Liver (tissue), 8 donors: ENCODE measurements at regions not wholly inside any gene's neighbourhood (a gene's known extent, or its start where the extent isn't known, plus 50 kb on each side); places are given as distances from the start of the nearest gene placed in this dataset.

Source experiments
- DNase-seq: peaks from one replicate; pipeline ENCODE4 v3.0.0-alpha.2; 2017; ENCODE audit warnings: low spot score
- H3K27ac ChIP-seq, 2 donors: one replicate each; pipeline ENCODE4 v1.7.0; 2013; ENCODE audit warnings: inconsistent platforms in 2 of 2, low read length in 2 of 2, control low read depth in 1 of 2, low read depth in 1 of 2, mild to moderate bottlenecking in 1 of 2
- H3K27me3 ChIP-seq, 4 donors: one replicate each; pipeline versions ENCODE4 v1.6.1 to v1.7.0; 2013; ENCODE audit warnings: low read length in 3 of 4, inconsistent platforms in 1 of 4, mild to moderate bottlenecking in 1 of 4, moderate library complexity in 1 of 4; ENCODE audit not compliant: control insufficient read depth in 4 of 4, insufficient read depth in 4 of 4
- H3K36me3 ChIP-seq, 4 donors: one replicate each; pipeline versions ENCODE4 v1.6.1 to v1.7.0; 2013; ENCODE audit warnings: low read length in 3 of 4, mild to moderate bottlenecking in 3 of 4, low read depth in 1 of 4, moderate library complexity in 1 of 4; ENCODE audit not compliant: control insufficient read depth in 4 of 4, insufficient read depth in 3 of 4
- H3K4me1 ChIP-seq, 4 donors: one replicate each; pipeline versions ENCODE4 v1.6.1 to v1.7.0; 2013; ENCODE audit warnings: low read length in 3 of 4, mild to moderate bottlenecking in 3 of 4, moderate library complexity in 1 of 4; ENCODE audit not compliant: control insufficient read depth in 4 of 4, insufficient read depth in 4 of 4
- H3K4me3 ChIP-seq, 3 donors: one replicate each; pipeline versions ENCODE4 v1.6.1 to v1.7.0; 2013; ENCODE audit warnings: low read length in 3 of 3, control low read depth in 1 of 3, low read depth in 1 of 3, mild to moderate bottlenecking in 1 of 3
- H3K9ac ChIP-seq, 2 donors: one replicate each; pipeline ENCODE4 v1.7.0; 2013; ENCODE audit warnings: low read length in 2 of 2, mild to moderate bottlenecking in 2 of 2, moderate library complexity in 2 of 2, control low read depth in 1 of 2, low read depth in 1 of 2
- H3K9me3 ChIP-seq, 4 donors: one replicate each; pipeline versions ENCODE4 v1.6.1 to v1.7.0; 2013; ENCODE audit warnings: low read length in 3 of 4; ENCODE audit not compliant: control insufficient read depth in 4 of 4
- EGR1 ChIP-seq, 2 donors: IDR thresholded peaks; 2 replicates each; pipeline ENCODE4 v1.6.1; 2016 to 2018; ENCODE audit warnings: antibody characterized with exemption in 2 of 2, low read depth in 2 of 2
- FOXA1 ChIP-seq: IDR thresholded peaks from 2 replicates; pipeline ENCODE4 v1.6.1; 2016; ENCODE audit warnings: antibody characterized with exemption
- FOXA2 ChIP-seq: IDR thresholded peaks from 2 replicates; pipeline ENCODE4 v1.6.1; 2016; ENCODE audit warnings: antibody characterized with exemption
- GABPA ChIP-seq, 2 donors: IDR thresholded peaks in 1 of 2; conservative IDR thresholded peaks in 1 of 2; 2 replicates each; pipeline ENCODE4 v1.6.1; 2016; ENCODE audit warnings: antibody characterized with exemption in 2 of 2, mild to moderate bottlenecking in 1 of 2, moderate library complexity in 1 of 2
- HNF4A ChIP-seq, 2 donors: conservative IDR thresholded peaks; 2 replicates each; pipeline ENCODE4 v1.6.1; 2016; ENCODE audit warnings: antibody characterized with exemption in 2 of 2, mild to moderate bottlenecking in 2 of 2
- HNF4G ChIP-seq: IDR thresholded peaks from 2 replicates; pipeline ENCODE4 v1.6.1; 2016; ENCODE audit warnings: antibody characterized with exemption
- JUND ChIP-seq, 2 donors: IDR thresholded peaks; 2 replicates each; pipeline ENCODE4 v1.6.1; 2016; ENCODE audit warnings: antibody characterized with exemption in 2 of 2
- NR2F2 ChIP-seq: IDR thresholded peaks from 2 replicates; pipeline ENCODE4 v1.6.1; 2016; ENCODE audit warnings: antibody characterized with exemption
- RAD21 ChIP-seq, 2 donors: IDR thresholded peaks; 2 replicates each; pipeline ENCODE4 v1.6.1; 2016; ENCODE audit warnings: antibody characterized with exemption in 2 of 2, mild to moderate bottlenecking in 2 of 2
- RXRA ChIP-seq, 2 donors: IDR thresholded peaks; 2 replicates each; pipeline ENCODE4 v1.6.1; 2017 to 2018; ENCODE audit warnings: antibody characterized with exemption in 2 of 2, mild to moderate bottlenecking in 1 of 2
- SP1 ChIP-seq: IDR thresholded peaks from 2 replicates; pipeline ENCODE4 v1.6.1; 2018; ENCODE audit warnings: antibody characterized with exemption, mild to moderate bottlenecking
- TAF1 ChIP-seq: conservative IDR thresholded peaks from 2 replicates; pipeline ENCODE4 v1.6.1; 2016; ENCODE audit warnings: antibody characterized with exemption, mild to moderate bottlenecking
- YY1 ChIP-seq: IDR thresholded peaks from 2 replicates; pipeline ENCODE4 v1.6.1; 2016; ENCODE audit warnings: antibody characterized with exemption, mild to moderate bottlenecking
- WGBS: extraction: QIAGEN DNeasy Blood & Tissue Kit; methylation state at CpG from one replicate; pipeline ENCODE4 v1.1.7; 2013; 5-methylcytosine and 5-hydroxymethylcytosine counted together
- TF ChIP-seq, protein P1 (sequence below): IDR thresholded peaks from 2 replicates; pipeline ENCODE4 v1.6.1; 2016; ENCODE audit warnings: antibody characterized with exemption
- TF ChIP-seq, protein P2 (sequence below): IDR thresholded peaks from 2 replicates; pipeline ENCODE4 v1.6.1; 2016; ENCODE audit warnings: antibody characterized with exemption
- TF ChIP-seq, protein P3 (sequence below): fragments of 150-350 bp; IDR thresholded peaks from 2 replicates; pipeline ENCODE4 v1.5.1; 2017; ENCODE audit warnings: improper control_type of control experiment, low read depth, low read length; ENCODE audit not compliant: missing input control
- TF ChIP-seq, protein P4 (sequence below): IDR thresholded peaks from 2 replicates; pipeline ENCODE4 v1.6.1; 2016; ENCODE audit warnings: antibody characterized with exemption
- TF ChIP-seq, protein P5 (sequence below): IDR thresholded peaks from 2 replicates; pipeline ENCODE4 v1.6.1; 2016; ENCODE audit warnings: antibody characterized with exemption, mild to moderate bottlenecking
- donor health status: healthy.
- donor health status: healthy.
- donor health status: healthy.
- donor health status: healthy.
- donor health status: healthy.

DNA sequence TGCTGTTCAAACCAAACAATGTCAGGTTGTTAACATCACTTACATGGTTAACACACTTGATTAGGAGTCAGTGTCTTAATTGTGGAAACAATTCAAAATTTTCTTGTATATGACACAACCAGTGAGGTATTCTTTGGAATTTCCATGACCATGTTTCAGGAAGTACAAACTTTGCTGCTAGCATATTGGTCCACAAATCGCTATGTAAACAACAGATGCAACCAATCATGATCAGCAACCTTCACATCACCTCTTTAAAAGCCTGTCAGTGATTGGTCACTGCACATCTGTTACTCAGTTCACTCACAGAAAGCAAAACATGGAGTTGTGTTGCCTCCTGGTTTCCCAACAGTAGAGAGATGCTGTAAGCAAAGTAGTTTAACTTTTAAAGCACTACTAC is 108.9 kb upstream of the FAM3C start:
- TF ChIP-seq GABPA (IDR thresholded peaks at IDR 0.05 in 1 of 2, conservative IDR thresholded peaks at IDR 0.05 in 1 of 2) (no peak), JUND (IDR thresholded peaks at IDR 0.05) (no peak), RXRA (IDR thresholded peaks at IDR 0.05) (no peak), NR2F2 (no peak), YY1 (no peak), RAD21 (IDR thresholded peaks at IDR 0.05) (no peak), TAF1 (no peak), FOXA2 (no peak), HNF4A (conservative IDR thresholded peaks at IDR 0.05) (no peak), FOXA1 (no peak), SP1 (no peak), EGR1 (IDR thresholded peaks at IDR 0.05; ENCODE audit: low read depth in 2 of 2) (no peak), HNF4G (no peak)
- TF ChIP-seq, protein P1, sequence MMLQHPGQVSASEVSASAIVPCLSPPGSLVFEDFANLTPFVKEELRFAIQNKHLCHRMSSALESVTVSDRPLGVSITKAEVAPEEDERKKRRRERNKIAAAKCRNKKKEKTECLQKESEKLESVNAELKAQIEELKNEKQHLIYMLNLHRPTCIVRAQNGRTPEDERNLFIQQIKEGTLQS = no peak
- TF ChIP-seq, protein P2, sequence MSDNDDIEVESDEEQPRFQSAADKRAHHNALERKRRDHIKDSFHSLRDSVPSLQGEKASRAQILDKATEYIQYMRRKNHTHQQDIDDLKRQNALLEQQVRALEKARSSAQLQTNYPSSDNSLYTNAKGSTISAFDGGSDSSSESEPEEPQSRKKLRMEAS = no peak
- TF ChIP-seq, protein P3, sequence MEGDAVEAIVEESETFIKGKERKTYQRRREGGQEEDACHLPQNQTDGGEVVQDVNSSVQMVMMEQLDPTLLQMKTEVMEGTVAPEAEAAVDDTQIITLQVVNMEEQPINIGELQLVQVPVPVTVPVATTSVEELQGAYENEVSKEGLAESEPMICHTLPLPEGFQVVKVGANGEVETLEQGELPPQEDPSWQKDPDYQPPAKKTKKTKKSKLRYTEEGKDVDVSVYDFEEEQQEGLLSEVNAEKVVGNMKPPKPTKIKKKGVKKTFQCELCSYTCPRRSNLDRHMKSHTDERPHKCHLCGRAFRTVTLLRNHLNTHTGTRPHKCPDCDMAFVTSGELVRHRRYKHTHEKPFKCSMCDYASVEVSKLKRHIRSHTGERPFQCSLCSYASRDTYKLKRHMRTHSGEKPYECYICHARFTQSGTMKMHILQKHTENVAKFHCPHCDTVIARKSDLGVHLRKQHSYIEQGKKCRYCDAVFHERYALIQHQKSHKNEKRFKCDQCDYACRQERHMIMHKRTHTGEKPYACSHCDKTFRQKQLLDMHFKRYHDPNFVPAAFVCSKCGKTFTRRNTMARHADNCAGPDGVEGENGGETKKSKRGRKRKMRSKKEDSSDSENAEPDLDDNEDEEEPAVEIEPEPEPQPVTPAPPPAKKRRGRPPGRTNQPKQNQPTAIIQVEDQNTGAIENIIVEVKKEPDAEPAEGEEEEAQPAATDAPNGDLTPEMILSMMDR = no peak
- TF ChIP-seq, protein P4, sequence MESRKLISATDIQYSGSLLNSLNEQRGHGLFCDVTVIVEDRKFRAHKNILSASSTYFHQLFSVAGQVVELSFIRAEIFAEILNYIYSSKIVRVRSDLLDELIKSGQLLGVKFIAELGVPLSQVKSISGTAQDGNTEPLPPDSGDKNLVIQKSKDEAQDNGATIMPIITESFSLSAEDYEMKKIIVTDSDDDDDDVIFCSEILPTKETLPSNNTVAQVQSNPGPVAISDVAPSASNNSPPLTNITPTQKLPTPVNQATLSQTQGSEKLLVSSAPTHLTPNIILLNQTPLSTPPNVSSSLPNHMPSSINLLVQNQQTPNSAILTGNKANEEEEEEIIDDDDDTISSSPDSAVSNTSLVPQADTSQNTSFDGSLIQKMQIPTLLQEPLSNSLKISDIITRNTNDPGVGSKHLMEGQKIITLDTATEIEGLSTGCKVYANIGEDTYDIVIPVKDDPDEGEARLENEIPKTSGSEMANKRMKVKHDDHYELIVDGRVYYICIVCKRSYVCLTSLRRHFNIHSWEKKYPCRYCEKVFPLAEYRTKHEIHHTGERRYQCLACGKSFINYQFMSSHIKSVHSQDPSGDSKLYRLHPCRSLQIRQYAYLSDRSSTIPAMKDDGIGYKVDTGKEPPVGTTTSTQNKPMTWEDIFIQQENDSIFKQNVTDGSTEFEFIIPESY = no peak
- TF ChIP-seq, protein P5, sequence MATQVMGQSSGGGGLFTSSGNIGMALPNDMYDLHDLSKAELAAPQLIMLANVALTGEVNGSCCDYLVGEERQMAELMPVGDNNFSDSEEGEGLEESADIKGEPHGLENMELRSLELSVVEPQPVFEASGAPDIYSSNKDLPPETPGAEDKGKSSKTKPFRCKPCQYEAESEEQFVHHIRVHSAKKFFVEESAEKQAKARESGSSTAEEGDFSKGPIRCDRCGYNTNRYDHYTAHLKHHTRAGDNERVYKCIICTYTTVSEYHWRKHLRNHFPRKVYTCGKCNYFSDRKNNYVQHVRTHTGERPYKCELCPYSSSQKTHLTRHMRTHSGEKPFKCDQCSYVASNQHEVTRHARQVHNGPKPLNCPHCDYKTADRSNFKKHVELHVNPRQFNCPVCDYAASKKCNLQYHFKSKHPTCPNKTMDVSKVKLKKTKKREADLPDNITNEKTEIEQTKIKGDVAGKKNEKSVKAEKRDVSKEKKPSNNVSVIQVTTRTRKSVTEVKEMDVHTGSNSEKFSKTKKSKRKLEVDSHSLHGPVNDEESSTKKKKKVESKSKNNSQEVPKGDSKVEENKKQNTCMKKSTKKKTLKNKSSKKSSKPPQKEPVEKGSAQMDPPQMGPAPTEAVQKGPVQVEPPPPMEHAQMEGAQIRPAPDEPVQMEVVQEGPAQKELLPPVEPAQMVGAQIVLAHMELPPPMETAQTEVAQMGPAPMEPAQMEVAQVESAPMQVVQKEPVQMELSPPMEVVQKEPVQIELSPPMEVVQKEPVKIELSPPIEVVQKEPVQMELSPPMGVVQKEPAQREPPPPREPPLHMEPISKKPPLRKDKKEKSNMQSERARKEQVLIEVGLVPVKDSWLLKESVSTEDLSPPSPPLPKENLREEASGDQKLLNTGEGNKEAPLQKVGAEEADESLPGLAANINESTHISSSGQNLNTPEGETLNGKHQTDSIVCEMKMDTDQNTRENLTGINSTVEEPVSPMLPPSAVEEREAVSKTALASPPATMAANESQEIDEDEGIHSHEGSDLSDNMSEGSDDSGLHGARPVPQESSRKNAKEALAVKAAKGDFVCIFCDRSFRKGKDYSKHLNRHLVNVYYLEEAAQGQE = no peak
- Histone ChIP-seq H3K27me3 (no peaks in the 10 kb centered on the region), H3K4me3 (peak overlapping the region in 1 of 3 donors; percentile 33), H3K27ac (no peak overlapping the region), H3K36me3 (no peaks in the 10 kb centered on the region), H3K4me1 (no peaks in the 10 kb centered on the region), H3K9ac (no peak overlapping the region), H3K9me3 (peaks cover 4 to 24% (median 11%) of the 10 kb centered on the region in 4 donors)
- WGBS = 78% methylated on average over 1 of the region's 1 CpG
- no peak for DNase-seq
